ENCODE measurements at regions not wholly inside any gene's neighbourhood (a gene's known extent, or its start where the extent isn't known, plus 50 kb on each side); places are given as distances from the start of the nearest gene placed in this dataset.

DNA sequence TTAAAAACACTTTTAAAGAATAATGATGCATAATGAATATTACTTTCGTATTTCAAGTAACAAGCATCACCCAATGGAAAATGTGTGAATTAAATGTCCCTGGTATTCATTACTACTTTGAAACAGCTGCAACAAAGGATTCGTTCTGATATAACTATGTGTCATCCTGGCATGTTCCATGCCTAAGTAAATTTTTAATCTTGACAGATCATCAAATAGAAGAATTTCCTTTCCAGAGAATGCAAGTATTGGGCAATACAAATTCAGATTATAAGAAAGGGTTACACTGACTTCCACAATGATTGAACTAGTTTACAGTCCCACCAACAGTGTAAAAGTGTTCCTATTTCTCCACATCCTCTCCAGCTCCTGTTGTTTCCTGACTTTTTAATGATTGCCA lies 105.3 kb downstream of the SPCS3 start:
- Histone ChIP-seq H3K9ac (ENCODE audit: low read length) (no peak overlapping the region), H3K27me3 (ENCODE audit: control insufficient read depth in 1 of 2, insufficient read depth in 1 of 2, low read length in 2 of 2) (no peaks in the 10 kb centered on the region), H3K79me1 (replicated peaks; ENCODE audit: low read length, poor library complexity, severe bottlenecking) (no peaks in the 10 kb centered on the region), H4K91ac (ENCODE audit: low read length) (no peak overlapping the region), H2BK12ac (ENCODE audit: low read length in 2 of 2) (no peak overlapping the region), H2BK120ac (ENCODE audit: low read depth, low read length) (no peak overlapping the region), H3K14ac (ENCODE audit: low read length in 2 of 2) (no peak overlapping the region), H4K8ac (ENCODE audit: low read length) (no peak overlapping the region), H3K27ac (ENCODE audit: low read length, poor library complexity, severe bottlenecking) (no peak overlapping the region), H2AFZ (ENCODE audit: low read depth, low read length) (no peak overlapping the region), H3K36me3 (ENCODE audit: control insufficient read depth in 1 of 2, insufficient read depth in 2 of 2, low read depth in 1 of 2, low read length in 2 of 2) (no peaks in the 10 kb centered on the region), H2BK5ac (ENCODE audit: low read depth, low read length, poor library complexity, severe bottlenecking) (no peak overlapping the region), H3K4ac (ENCODE audit: low read depth in 1 of 2, low read length in 2 of 2) (no peak overlapping the region), H3K4me1 (ENCODE audit: control insufficient read depth, insufficient read depth, low read depth, low read length) (no peaks in the 10 kb centered on the region), H3K4me3 (ENCODE audit: insufficient read depth in 1 of 2, low read depth in 1 of 2, low read length in 2 of 2) (no peak overlapping the region), H3K18ac (ENCODE audit: low read depth in 1 of 2, low read length in 2 of 2) (no peak overlapping the region), H3K23ac (ENCODE audit: low read length in 2 of 2) (no peak overlapping the region), H2AK5ac (ENCODE audit: low read length, severe bottlenecking) (no peak overlapping the region), H3K9me3 (ENCODE audit: control insufficient read depth, low read length) (no peaks in the 10 kb centered on the region), H3K4me2 (ENCODE audit: low read length, poor library complexity, severe bottlenecking) (no peak overlapping the region), H2BK15ac (ENCODE audit: low read depth, poor library complexity, severe bottlenecking) (no peak overlapping the region)
- DNase-seq = no peak
- WGBS = no CpG with 5 or more reads among the region's 2 CpGs

DNA sequence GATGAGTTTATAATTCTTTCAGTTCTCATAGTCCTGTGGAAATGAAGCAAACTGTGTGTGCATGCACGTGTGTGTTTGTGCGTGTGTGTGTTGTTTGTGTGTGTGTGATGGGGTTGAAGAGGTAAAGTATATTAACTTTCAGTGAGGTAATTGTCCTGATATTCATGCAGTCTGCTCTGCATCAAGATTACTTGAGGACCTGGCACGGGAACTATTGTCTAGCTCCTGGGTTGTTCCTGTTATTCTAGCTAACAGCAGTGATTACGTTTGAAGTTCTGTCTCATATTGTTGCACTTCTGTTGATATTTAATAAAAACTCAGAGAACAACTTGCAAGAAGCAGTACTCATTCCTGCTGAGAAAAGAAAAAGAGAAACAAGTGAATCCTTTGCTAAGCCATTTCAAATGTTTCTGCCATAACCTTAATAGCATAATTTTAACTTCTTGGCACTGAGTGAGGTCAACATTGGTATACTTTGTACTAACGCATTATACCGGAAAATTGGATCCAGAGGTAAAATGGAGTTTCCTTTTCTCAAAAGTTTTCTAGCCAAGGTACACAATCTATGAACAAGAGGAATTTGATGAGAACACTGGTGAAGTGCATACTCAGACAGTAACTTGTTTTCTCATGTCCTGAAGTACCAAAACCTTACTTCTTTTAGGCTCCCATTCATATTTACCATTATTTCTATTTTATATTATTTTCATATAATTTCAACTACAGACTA lies 113.2 kb downstream of the SPCS3 start:
- no peak overlapping the region for H2AK5ac ChIP-seq (ENCODE audit: low read length, severe bottlenecking)
- no peak overlapping the region for H4K91ac ChIP-seq (ENCODE audit: low read length)
- no peaks in the 10 kb centered on the region for H3K79me1 ChIP-seq (replicated peaks; ENCODE audit: low read length, poor library complexity, severe bottlenecking)
- no peak overlapping the region for H3K18ac ChIP-seq (ENCODE audit: low read depth in 1 of 2, low read length in 2 of 2)
- H3K23ac ChIP-seq (ENCODE audit: low read length in 2 of 2) = no peak overlapping the region
- H3K27ac ChIP-seq (ENCODE audit: low read length, poor library complexity, severe bottlenecking) = no peak overlapping the region
- H3K14ac ChIP-seq (ENCODE audit: low read length in 2 of 2) = no peak overlapping the region
- H2BK15ac ChIP-seq (ENCODE audit: low read depth, poor library complexity, severe bottlenecking) = no peak overlapping the region
- no peak overlapping the region for H3K4me2 ChIP-seq (ENCODE audit: low read length, poor library complexity, severe bottlenecking)
- no peak overlapping the region for H2BK12ac ChIP-seq (ENCODE audit: low read length in 2 of 2)
- no peak for DNase-seq
- H2AFZ ChIP-seq (ENCODE audit: low read depth, low read length) = no peak overlapping the region
- H2BK5ac ChIP-seq (ENCODE audit: low read depth, low read length, poor library complexity, severe bottlenecking) = no peak overlapping the region
- H3K4ac ChIP-seq (ENCODE audit: low read depth in 1 of 2, low read length in 2 of 2) = no peak overlapping the region
- H2BK120ac ChIP-seq (ENCODE audit: low read depth, low read length) = no peak overlapping the region
- H3K36me3 ChIP-seq (ENCODE audit: control insufficient read depth in 1 of 2, insufficient read depth in 2 of 2, low read depth in 1 of 2, low read length in 2 of 2) = no peaks in the 10 kb centered on the region
- H3K9ac ChIP-seq (ENCODE audit: low read length) = no peak overlapping the region
- no peaks in the 10 kb centered on the region for H3K27me3 ChIP-seq (ENCODE audit: control insufficient read depth in 1 of 2, insufficient read depth in 1 of 2, low read length in 2 of 2)
- H3K9me3 ChIP-seq (ENCODE audit: control insufficient read depth, low read length) = no peaks in the 10 kb centered on the region
- H3K4me3 ChIP-seq (ENCODE audit: insufficient read depth in 1 of 2, low read depth in 1 of 2, low read length in 2 of 2) = no peak overlapping the region
- peaks cover 1% of the 10 kb centered on the region for H3K4me1 ChIP-seq (ENCODE audit: control insufficient read depth, insufficient read depth, low read depth, low read length)
- H4K8ac ChIP-seq (ENCODE audit: low read length) = no peak overlapping the region
- 85% methylated on average over 5 of the region's 6 CpGs for WGBS

DNA sequence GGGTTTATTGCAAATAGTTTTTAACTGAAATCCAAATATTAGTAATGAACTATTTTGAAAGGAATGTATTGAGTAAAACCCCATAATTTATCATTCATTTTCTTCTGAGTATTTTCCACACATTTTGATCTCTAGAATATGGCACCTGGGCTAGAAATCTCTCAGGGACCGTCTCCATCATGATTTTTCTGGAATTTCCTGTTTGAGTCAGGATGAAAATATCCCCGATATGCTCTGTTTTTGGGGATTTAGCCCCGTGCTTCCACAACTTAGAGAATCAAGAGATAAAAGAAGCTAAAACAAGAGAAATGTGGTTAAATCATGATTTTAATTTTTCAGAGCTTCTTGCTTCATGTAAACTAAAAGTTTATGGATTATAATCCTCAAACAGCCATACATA lies 114.2 kb downstream of the SPCS3 start:
- Histone ChIP-seq H2BK120ac (ENCODE audit: low read depth, low read length) (no peak overlapping the region), H3K18ac (ENCODE audit: low read depth in 1 of 2, low read length in 2 of 2) (no peak overlapping the region), H3K4me1 (ENCODE audit: control insufficient read depth, insufficient read depth, low read depth, low read length) (peaks cover 1% of the 10 kb centered on the region), H4K91ac (ENCODE audit: low read length) (no peak overlapping the region), H2AK5ac (ENCODE audit: low read length, severe bottlenecking) (no peak overlapping the region), H3K79me1 (replicated peaks; ENCODE audit: low read length, poor library complexity, severe bottlenecking) (no peaks in the 10 kb centered on the region), H3K9me3 (ENCODE audit: control insufficient read depth, low read length) (no peaks in the 10 kb centered on the region), H4K8ac (ENCODE audit: low read length) (no peak overlapping the region), H3K23ac (ENCODE audit: low read length in 2 of 2) (no peak overlapping the region), H3K27me3 (ENCODE audit: control insufficient read depth in 1 of 2, insufficient read depth in 1 of 2, low read length in 2 of 2) (no peaks in the 10 kb centered on the region), H2AFZ (ENCODE audit: low read depth, low read length) (no peak overlapping the region), H3K4me2 (ENCODE audit: low read length, poor library complexity, severe bottlenecking) (no peak overlapping the region), H3K36me3 (ENCODE audit: control insufficient read depth in 1 of 2, insufficient read depth in 2 of 2, low read depth in 1 of 2, low read length in 2 of 2) (no peaks in the 10 kb centered on the region), H3K27ac (ENCODE audit: low read length, poor library complexity, severe bottlenecking) (no peak overlapping the region), H3K4ac (ENCODE audit: low read depth in 1 of 2, low read length in 2 of 2) (no peak overlapping the region), H2BK15ac (ENCODE audit: low read depth, poor library complexity, severe bottlenecking) (no peak overlapping the region), H2BK12ac (ENCODE audit: low read length in 2 of 2) (no peak overlapping the region), H3K14ac (ENCODE audit: low read length in 2 of 2) (no peak overlapping the region), H3K4me3 (ENCODE audit: insufficient read depth in 1 of 2, low read depth in 1 of 2, low read length in 2 of 2) (no peak overlapping the region), H3K9ac (ENCODE audit: low read length) (no peak overlapping the region), H2BK5ac (ENCODE audit: low read depth, low read length, poor library complexity, severe bottlenecking) (no peak overlapping the region)
- 35% methylated on average over 2 of the region's 3 CpGs for WGBS
- DNase-seq = no peak

DNA sequence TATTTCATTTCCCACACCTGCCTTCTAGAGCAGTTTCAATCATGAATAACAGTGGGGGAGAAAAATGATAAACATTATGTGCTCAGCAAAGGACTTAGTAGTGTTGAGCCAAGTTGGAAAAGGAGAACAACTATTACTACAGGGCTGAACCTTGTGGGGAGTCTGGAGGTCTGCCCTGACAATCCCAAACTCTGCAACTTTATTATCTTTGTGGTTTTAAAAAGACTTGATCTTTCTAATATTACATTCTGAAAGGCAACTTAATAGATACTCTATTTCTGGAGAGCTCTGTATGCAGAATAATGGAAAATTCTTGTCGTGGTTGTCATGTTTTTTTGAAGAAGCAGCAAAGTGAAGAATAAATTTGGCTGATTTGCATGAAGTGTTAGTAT lies 116.1 kb downstream of the SPCS3 start:
- Histone ChIP-seq H3K27me3 (ENCODE audit: control insufficient read depth in 1 of 2, insufficient read depth in 1 of 2, low read length in 2 of 2) (no peaks in the 10 kb centered on the region), H3K79me1 (replicated peaks; ENCODE audit: low read length, poor library complexity, severe bottlenecking) (no peaks in the 10 kb centered on the region), H3K9ac (ENCODE audit: low read length) (no peak overlapping the region), H4K91ac (ENCODE audit: low read length) (no peak overlapping the region), H3K14ac (ENCODE audit: low read length in 2 of 2) (no peak overlapping the region), H2BK15ac (ENCODE audit: low read depth, poor library complexity, severe bottlenecking) (no peak overlapping the region), H2AFZ (ENCODE audit: low read depth, low read length) (no peak overlapping the region), H3K4me3 (ENCODE audit: insufficient read depth in 1 of 2, low read depth in 1 of 2, low read length in 2 of 2) (no peak overlapping the region), H3K9me3 (ENCODE audit: control insufficient read depth, low read length) (no peaks in the 10 kb centered on the region), H3K4ac (ENCODE audit: low read depth in 1 of 2, low read length in 2 of 2) (no peak overlapping the region), H3K4me1 (ENCODE audit: control insufficient read depth, insufficient read depth, low read depth, low read length) (peaks cover 1% of the 10 kb centered on the region), H3K23ac (ENCODE audit: low read length in 2 of 2) (no peak overlapping the region), H2AK5ac (ENCODE audit: low read length, severe bottlenecking) (no peak overlapping the region), H4K8ac (ENCODE audit: low read length) (no peak overlapping the region), H2BK120ac (ENCODE audit: low read depth, low read length) (no peak overlapping the region), H2BK12ac (ENCODE audit: low read length in 2 of 2) (no peak overlapping the region), H3K27ac (ENCODE audit: low read length, poor library complexity, severe bottlenecking) (no peak overlapping the region), H2BK5ac (ENCODE audit: low read depth, low read length, poor library complexity, severe bottlenecking) (no peak overlapping the region), H3K18ac (ENCODE audit: low read depth in 1 of 2, low read length in 2 of 2) (no peak overlapping the region), H3K4me2 (ENCODE audit: low read length, poor library complexity, severe bottlenecking) (no peak overlapping the region), H3K36me3 (ENCODE audit: control insufficient read depth in 1 of 2, insufficient read depth in 2 of 2, low read depth in 1 of 2, low read length in 2 of 2) (no peaks in the 10 kb centered on the region)
- WGBS = 82% methylated on average over 1 of the region's 1 CpG
- DNase-seq = no peak

Measured in mesenchymal stem cell (in vitro differentiated cells and primary cell).